ENCODE measurements at regions not wholly inside any gene's neighbourhood (a gene's known extent, or its start where the extent isn't known, plus 50 kb on each side); places are given as distances from the start of the nearest gene placed in this dataset.

DNA sequence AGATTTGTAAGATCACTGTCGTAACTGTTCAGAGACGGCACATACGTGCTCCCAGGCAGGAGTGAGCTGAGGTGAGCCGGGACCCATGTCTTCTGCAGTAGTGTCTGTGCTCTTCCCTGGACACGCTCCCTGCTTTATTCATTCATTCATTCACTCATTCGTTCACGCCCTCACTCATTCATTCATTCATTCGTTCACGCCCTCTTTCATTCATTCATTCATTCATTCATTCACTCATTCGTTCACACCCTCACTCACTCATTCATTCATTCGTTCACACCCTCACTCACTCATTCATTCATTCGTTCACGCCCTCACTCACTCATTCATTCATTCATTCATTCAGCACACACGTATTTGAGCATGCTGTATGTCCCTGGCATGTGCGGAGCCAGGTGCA is 207.0 kb downstream of the GLI2 start:
- H3K4me1 ChIP-seq (replicated peaks in 1 of 2) = peaks cover 14 to 28% of the 10 kb centered on the region in 2 donors
- no peak overlapping the region for H3K4me3 ChIP-seq
- in situ Hi-C loops (cut with MboI; ENCODE audit: low pct_unique_long_range_greater_than_20kb in 2 of 9, low sequenced_read_pairs in 9 of 9, unreplicated experiment in 9 of 9) = no loop called here
- 83 to 96% (median 87%) methylated on average over 5 to 15 of the region's 15 CpGs for WGBS, 10 experiments
- H3K27ac ChIP-seq = no peak overlapping the region
- no peak for ATAC-seq (replicated peaks in 6 of 8)

DNA sequence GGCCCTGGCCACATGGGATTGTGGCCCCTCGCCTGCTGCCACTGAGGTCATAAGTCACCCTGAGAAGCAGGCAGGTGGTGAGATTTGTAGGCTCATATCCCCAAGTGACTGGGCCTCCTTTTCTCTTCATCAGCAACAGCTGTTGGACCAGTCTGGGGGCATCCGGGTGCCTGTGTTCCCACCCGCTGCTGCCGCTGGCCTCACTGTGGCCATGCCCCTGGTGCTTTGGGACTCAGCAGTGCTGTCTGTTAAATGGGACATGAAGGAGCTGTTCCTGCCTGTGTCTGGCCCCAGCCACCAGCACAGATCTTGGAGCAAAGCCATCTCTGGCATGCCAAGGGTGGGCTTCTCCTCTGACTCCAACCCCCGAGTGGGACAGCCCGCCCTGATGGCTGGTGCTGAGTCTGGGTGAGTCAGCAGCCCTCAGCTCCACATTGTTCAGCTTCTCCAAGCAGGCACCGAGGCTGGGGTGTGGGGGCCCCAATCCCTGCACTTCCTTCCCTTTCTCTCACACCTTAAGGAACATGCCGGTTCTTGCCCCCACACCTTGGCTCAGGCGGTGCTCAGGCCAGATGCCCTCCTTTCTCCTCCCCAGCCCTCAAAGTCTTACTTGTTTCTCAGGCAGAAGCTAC is 207.9 kb downstream of the GLI2 start:
- ATAC-seq (replicated peaks in 6 of 8) = no peak
- in situ Hi-C loops (cut with MboI; ENCODE audit: low pct_unique_long_range_greater_than_20kb in 2 of 9, low sequenced_read_pairs in 9 of 9, unreplicated experiment in 9 of 9) = no loop called here
- no peak overlapping the region for H3K27ac ChIP-seq
- no peak overlapping the region for H3K4me3 ChIP-seq
- 78 to 100% (median 100%) methylated on average over 1 to 5 of the region's 9 CpGs; no CpG with 5 or more reads in 5 of the 10 experiments for WGBS, 10 experiments
- peaks cover 14 to 20% of the 10 kb centered on the region in 2 donors for H3K4me1 ChIP-seq (replicated peaks in 1 of 2)

DNA sequence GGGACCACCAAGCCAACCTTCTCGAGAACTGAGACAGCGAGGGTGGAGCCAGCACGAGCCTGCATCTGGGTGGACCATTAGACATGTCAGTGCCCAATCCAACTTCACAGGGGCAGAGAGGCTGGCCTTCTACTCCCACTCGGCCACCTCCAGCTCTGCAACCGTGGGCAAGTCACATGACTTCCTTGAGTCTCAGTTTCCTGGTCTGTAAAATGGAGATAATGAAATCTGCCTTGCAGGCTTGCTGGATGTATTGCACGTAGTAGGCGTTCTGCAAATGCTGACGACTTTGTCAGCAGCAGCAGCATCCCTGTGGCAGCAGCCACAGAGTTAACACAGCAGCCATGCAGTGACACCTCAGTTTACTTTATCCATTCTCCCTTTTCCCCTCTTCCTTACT is 208.9 kb downstream of the GLI2 start:
- 60 to 100% (median 93%) methylated on average over 1 to 8 of the region's 8 CpGs; no CpG with 5 or more reads in 3 of the 10 experiments for WGBS, 10 experiments
- ATAC-seq (replicated peaks in 6 of 8) = no peak
- in situ Hi-C loops (cut with MboI; ENCODE audit: low pct_unique_long_range_greater_than_20kb in 2 of 9, low sequenced_read_pairs in 9 of 9, unreplicated experiment in 9 of 9) = no loop called here
- Histone ChIP-seq H3K27ac (no peak overlapping the region), H3K4me3 (no peak overlapping the region), H3K4me1 (replicated peaks in 1 of 2) (peaks cover 12 to 17% of the 10 kb centered on the region in 2 donors)

DNA sequence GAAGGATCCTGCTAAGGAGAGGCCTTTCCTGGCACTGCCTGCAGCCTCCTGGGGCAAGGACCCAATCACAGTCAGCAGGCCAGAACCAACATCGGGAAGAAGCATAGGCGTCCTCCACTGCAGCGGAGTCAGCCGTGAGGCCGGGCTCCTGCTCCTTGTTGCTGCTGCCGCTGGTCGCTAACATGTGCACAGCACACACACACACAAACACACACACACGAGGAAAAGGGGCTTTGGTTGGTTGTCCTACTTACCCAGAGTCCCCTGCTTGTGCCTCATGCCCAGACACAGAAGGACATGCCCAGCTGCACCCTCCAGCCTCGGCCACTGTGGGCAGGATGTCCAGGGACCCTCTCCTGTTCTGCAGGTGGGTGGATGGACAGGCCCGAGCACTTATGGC is 209.4 kb downstream of the GLI2 start:
- Histone ChIP-seq H3K27ac (peak overlapping the region in 1 of 2 donors; percentile 24), H3K4me1 (replicated peaks in 1 of 2) (peaks cover 8 to 15% of the 10 kb centered on the region in 2 donors), H3K4me3 (no peak overlapping the region)
- no peak for ATAC-seq (replicated peaks in 6 of 8)
- in situ Hi-C loops (cut with MboI; ENCODE audit: low pct_unique_long_range_greater_than_20kb in 2 of 9, low sequenced_read_pairs in 9 of 9, unreplicated experiment in 9 of 9) = no loop called here
- 74 to 100% (median 93%) methylated on average over 1 to 6 of the region's 10 CpGs; no CpG with 5 or more reads in 7 of the 10 experiments for WGBS, 10 experiments

DNA sequence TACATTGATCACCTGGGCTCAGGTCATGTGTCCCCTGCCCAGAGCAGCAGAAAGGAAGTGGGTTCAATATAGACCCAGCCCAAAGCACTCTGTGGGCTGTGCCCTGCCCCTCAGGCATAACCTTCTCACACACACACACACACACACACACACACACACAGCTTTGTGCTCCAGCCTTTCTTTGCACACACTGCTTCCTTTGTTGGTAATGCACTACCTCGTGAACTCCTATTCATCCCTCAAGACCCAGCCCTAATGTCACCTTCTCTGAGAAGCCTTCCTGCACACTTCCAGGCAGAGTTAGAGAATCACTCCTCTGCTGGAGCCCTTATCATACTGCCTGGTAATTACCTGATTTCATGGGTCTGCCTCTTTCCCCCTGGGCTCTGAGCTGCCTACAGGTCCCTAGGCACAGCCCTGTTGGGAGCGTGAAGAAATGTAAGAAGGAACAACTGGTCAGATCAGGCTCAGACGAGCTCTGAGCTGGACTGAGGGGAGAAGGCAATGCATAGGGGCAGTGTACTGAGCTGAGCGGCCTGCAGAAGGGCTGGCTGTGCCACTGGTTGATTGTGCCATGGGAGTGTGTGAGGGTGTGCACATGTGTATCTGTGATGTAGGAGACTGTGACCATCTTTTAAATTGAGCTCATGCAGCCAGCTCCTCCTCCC is 210.3 kb downstream of the GLI2 start:
- peak in 6 of 8 experiments; percentile 46 to 88 (median 81) for ATAC-seq (replicated peaks in 6 of 8)
- in situ Hi-C loops (cut with MboI; ENCODE audit: low pct_unique_long_range_greater_than_20kb in 2 of 9, low sequenced_read_pairs in 9 of 9, unreplicated experiment in 9 of 9) = no loop called here
- peaks cover 8 to 15% of the 10 kb centered on the region in 2 donors for H3K4me1 ChIP-seq (replicated peaks in 1 of 2)
- H3K27ac ChIP-seq = peak overlapping the region in 1 of 2 donors; percentile 70
- WGBS, 10 experiments = 47 to 87% methylated on average over 2 to 3 of the region's 4 CpGs; no CpG with 5 or more reads in 8 of the 10 experiments
- no peak overlapping the region for H3K4me3 ChIP-seq

DNA sequence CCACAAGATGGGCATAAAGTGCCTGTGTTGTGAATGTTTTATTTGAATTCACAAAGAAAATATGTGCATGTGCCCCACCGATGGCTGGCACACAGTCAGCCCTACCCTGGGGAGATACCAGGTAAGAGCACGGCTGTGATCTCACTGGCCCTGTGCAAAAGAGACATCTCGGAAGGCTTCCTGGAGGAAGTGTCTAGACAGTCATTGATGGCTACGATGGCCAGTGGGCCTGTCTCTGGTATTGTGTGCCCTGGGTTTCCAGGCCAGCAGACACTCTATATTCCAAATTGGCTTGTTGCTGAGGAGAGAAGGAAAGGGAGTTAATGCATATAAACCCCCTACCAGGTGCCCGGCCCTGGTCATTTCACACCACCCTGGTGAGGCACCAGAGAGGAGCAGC is 211.7 kb downstream of the GLI2 start:
- whole genome bisulfite sequencing, 10 experiments = 60 to 100% (median 93%) methylated on average over 1 to 5 of the region's 5 CpGs; no CpG with 5 or more reads in 6 of the 10 experiments
- Histone ChIP-seq H3K27ac (no peak overlapping the region), H3K4me1 (replicated peaks in 1 of 2) (peaks cover 19 to 24% of the 10 kb centered on the region in 2 donors), H3K4me3 (no peak overlapping the region)
- in situ Hi-C loops (cut with MboI; ENCODE audit: low pct_unique_long_range_greater_than_20kb in 2 of 9, low sequenced_read_pairs in 9 of 9, unreplicated experiment in 9 of 9) = no loop called here
- no peak for ATAC-seq (replicated peaks in 6 of 8)

DNA sequence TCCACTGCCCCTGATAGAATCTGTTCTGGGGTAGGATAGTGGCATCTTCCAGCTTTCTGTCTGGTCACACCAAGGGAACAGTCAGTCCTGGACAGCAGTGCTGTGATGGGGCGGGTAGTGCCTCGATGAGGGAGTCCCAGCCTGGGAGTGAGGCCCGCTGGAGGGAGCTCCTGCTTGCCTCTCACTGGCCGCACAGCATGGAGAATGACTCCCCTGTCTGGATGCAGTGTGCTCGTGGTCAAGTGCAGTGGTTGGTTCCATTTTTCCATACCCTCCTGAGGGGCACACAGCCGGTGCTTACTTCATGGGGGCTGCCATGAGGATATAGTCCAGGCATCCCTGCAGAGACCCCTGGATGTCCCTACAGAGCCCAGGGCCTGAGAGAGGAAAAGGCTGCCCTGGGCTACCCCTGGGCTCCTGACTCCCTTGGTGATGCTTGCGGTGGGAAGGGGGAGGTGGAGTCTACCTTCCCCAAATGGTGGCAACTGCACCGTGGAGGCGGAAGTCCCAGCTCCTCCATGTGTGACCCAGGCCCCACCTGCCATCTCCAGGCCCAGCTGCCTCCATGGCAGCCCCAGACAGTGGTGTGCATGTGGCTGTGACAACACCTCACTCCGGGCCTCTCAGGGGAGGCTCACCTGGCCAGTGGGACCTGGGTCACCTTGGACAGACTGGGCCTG is 212.5 kb downstream of the GLI2 start:
- WGBS, 10 experiments = 70 to 92% (median 85%) methylated on average over 2 of the region's 10 CpGs; no CpG with 5 or more reads in 6 of the 10 experiments
- peak in 4 of 8 experiments; percentile 21 to 35 (median 26) for ATAC-seq (replicated peaks in 6 of 8)
- Histone ChIP-seq H3K4me1 (replicated peaks in 1 of 2) (peaks cover 19 to 24% of the 10 kb centered on the region in 2 donors), H3K4me3 (no peak overlapping the region), H3K27ac (no peak overlapping the region)
- in situ Hi-C loops (cut with MboI; ENCODE audit: low pct_unique_long_range_greater_than_20kb in 2 of 9, low sequenced_read_pairs in 9 of 9, unreplicated experiment in 9 of 9) = no loop called here

DNA sequence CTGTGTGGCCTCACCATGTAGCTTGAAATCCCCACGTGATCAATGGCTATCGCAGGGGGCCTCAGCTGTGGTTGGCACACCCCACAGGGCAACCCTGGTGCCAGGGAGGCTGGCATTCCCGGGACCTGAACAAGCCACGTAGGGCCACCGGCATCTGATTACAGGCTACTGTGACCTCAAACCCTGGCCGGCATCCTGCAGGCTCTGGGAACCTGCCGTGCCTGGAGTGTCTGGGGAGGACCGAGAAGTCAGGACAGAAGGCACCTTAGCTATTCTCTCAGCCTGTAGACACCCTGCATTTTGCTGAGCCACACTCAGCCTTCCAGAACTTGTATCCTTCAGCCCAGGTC is 213.0 kb downstream of the GLI2 start:
- in situ Hi-C loops (cut with MboI; ENCODE audit: low pct_unique_long_range_greater_than_20kb in 2 of 9, low sequenced_read_pairs in 9 of 9, unreplicated experiment in 9 of 9) = no loop called here
- Histone ChIP-seq H3K4me3 (no peak overlapping the region), H3K27ac (no peak overlapping the region), H3K4me1 (replicated peaks in 1 of 2) (peaks cover 19 to 24% of the 10 kb centered on the region in 2 donors)
- WGBS, 10 experiments = 100% methylated on average over 3 of the region's 8 CpGs; no CpG with 5 or more reads in 9 of the 10 experiments
- no peak for ATAC-seq (replicated peaks in 6 of 8)

DNA sequence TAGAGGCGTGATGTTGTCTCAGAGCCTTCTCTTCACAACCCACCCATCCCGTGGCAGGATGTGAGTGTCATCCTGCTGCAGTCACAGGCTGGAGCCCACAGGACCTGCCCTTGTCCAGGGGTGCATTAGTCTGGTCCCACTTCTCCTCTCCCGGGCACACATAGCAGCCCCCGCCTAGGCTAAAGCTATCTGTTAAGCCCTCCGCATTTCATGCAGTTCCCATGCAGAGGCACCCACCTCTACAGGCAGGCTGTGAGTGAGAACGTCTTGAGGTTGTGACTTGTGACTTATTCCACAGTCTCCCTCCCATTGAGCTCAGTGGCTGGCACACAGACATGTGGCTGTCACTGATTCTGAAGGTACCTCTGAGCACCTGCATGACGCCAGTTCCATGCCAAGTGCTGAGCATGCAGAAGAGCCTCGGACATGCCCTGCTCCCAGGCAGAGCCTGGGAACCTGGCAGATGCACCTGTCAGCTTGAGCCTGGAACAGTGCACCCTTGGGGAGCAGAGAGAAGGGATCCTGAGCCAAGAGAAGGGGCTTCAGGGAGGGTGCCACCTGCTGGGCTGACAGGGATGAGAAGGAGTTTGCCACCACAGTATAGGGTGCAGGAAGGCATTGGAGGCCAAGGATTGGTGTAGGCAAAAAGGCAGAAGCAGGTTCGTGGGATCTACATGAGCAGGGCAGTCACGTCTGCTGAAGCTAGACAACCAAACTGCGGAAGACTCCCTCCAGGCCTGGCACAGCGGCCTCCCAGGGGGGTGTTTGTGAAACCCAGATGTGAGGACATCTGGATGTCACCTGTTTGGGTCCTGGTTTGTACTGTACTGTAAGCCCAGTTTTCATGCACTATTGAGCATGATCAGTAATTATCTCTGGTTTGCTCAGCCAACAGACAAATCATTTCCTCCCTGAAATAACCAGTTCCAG is 213.6 kb downstream of the GLI2 start:
- peak in 1 of 8 experiments; percentile 78 for ATAC-seq (replicated peaks in 6 of 8)
- in situ Hi-C loops (cut with MboI; ENCODE audit: low pct_unique_long_range_greater_than_20kb in 2 of 9, low sequenced_read_pairs in 9 of 9, unreplicated experiment in 9 of 9) = no loop called here
- Histone ChIP-seq H3K4me3 (no peak overlapping the region), H3K4me1 (replicated peaks in 1 of 2) (peaks cover 19 to 24% of the 10 kb centered on the region in 2 donors), H3K27ac (no peak overlapping the region)
- WGBS, 10 experiments = 80 to 100% (median 91%) methylated on average over 1 to 6 of the region's 12 CpGs; no CpG with 5 or more reads in 5 of the 10 experiments

DNA sequence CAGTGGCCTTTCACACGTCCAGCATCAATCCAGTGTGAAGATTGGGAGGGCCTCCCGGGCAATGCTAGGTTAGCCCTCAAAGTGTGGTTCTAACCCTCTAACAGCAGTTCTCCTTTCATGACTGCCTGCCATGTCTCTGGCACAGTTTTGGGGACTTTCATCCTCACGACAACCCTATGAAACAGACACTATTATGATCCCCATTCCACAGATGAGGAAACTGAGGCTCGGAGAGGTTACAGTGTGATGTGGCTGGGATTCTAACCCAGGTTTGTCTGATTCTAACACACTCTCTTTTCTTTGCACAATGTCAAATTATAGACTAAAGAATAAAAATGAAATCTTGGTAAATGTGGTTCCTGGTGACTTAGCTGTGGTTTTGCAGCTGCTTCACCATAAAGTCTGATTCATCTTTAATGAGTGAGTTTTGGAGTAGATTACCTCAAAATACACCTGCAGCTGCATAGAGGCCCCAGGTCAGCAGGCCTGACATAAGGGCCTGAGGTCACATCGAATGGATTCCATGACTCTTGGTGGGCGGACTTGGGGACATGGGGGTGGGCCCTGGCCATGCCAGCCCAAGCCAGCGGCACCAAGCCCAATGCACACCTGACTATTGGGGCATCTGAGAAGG is 214.4 kb downstream of the GLI2 start:
- no peak for ATAC-seq (replicated peaks in 6 of 8)
- peaks cover 19 to 24% of the 10 kb centered on the region in 2 donors for H3K4me1 ChIP-seq (replicated peaks in 1 of 2)
- in situ Hi-C loops (cut with MboI; ENCODE audit: low pct_unique_long_range_greater_than_20kb in 2 of 9, low sequenced_read_pairs in 9 of 9, unreplicated experiment in 9 of 9) = no loop called here
- no peak overlapping the region for H3K27ac ChIP-seq
- WGBS, 10 experiments = 66 to 100% (median 100%) methylated on average over 1 to 4 of the region's 7 CpGs; no CpG with 5 or more reads in 3 of the 10 experiments
- no peak overlapping the region for H3K4me3 ChIP-seq

DNA sequence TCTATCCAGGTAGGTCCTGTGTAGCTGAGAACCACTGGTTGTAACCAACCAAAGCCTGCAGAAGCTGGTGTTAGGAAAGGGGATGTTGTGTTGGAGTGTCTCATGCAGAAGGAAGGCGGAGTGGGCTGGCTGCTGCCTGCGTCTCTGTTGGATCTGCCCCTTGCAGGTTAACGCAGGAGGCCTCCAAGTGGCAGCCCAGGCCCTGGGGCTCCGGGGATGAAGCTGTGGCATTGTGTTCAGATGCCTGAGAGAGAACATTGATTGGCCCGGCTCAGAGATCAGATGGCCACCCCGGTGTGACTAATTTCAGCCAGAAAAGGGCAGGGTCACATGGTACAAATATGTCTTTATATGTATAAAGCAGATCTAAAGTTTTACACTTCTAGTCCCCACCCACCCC is 216.0 kb downstream of the GLI2 start:
- Histone ChIP-seq H3K4me3 (no peak overlapping the region), H3K4me1 (replicated peaks in 1 of 2) (peaks cover 11% of the 10 kb centered on the region in 2 donors), H3K27ac (no peak overlapping the region)
- in situ Hi-C loops (cut with MboI; ENCODE audit: low pct_unique_long_range_greater_than_20kb in 2 of 9, low sequenced_read_pairs in 9 of 9, unreplicated experiment in 9 of 9) = no loop called here
- ATAC-seq (replicated peaks in 6 of 8) = peak in 6 of 8 experiments; percentile 3 to 72 (median 58)
- 40 to 100% (median 62%) methylated on average over 1 to 4 of the region's 6 CpGs; no CpG with 5 or more reads in 6 of the 10 experiments for WGBS, 10 experiments

DNA sequence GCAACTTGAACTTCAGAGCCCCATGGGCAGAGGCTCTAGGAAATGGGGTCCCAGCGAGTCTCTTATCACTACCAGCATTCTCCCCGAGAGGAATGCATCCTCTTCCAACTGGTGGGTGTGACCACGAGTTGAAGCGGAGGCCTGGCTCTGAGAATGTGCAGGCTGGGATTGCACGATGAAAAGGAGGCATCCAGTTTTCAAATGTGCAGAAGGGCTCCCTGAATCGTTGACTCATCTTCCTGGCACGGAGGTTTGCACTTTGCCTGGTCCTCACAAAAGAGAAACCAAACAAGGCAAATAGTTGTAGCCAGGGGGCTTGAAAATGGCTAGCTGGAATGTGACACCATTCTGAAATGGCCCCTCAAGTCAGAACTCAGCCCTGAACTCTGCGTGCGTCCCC is 216.7 kb downstream of the GLI2 start:
- peaks cover 11% of the 10 kb centered on the region in 2 donors for H3K4me1 ChIP-seq (replicated peaks in 1 of 2)
- 4 to 100% (median 80%) methylated on average over 1 to 7 of the region's 9 CpGs; no CpG with 5 or more reads in 3 of the 10 experiments for WGBS, 10 experiments
- in situ Hi-C loops (cut with MboI; ENCODE audit: low pct_unique_long_range_greater_than_20kb in 2 of 9, low sequenced_read_pairs in 9 of 9, unreplicated experiment in 9 of 9) = no loop called here
- H3K4me3 ChIP-seq = no peak overlapping the region
- peak in 5 of 8 experiments; percentile 51 to 95 (median 81) for ATAC-seq (replicated peaks in 6 of 8)
- no peak overlapping the region for H3K27ac ChIP-seq

All from motor neuron (in vitro differentiated cells).